ENCODE measurements at regions not wholly inside any gene's neighbourhood (a gene's known extent, or its start where the extent isn't known, plus 50 kb on each side); places are given as distances from the start of the nearest gene placed in this dataset.

DNA sequence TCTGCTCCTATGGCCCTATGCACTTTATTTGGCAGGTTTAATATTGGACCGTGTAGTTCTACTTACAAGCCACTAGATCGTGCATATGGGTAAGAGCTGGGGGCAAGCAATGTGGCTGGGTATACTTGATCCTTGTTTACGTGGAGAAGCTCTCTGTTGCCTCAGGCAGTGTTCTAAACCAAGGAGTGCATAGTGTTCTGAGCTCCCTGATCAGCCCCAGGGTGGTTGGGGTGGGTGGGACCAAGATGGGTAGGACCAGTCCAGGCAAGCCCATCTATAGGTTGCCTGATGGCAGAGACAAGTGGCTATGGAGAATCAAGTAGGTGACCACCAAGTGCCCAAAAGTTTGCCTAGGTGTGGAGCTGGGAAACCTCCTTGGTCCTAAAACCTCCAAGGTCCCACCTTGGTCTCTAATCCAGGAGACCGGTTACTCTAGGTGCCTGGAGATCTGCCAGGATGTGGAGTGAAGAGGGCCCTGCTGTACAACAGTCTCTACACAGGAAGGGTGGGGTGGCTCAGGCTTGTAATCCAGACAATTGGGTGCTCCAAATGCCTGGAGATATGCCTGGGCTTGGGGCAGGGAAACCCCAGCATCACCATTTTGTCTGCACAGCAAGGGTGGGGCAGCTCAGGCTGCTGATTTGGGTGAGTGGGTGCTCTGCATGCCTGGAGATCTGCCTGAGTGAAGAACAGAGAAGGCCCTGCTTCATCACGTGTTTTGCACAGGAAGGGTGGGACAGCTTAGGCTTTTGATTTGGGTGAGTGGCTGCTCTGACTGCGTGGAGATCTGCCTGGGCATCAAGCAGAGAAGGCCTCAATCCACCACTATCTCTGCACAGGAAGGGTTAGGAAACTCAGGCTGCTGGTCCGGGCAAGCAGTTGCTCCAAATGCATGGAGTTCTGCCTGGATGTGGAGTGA lies 659.8 kb downstream of the TLE4 start:
- no peak for TF ChIP-seq POLR2A (IDR thresholded peaks at IDR 0.05; ENCODE audit: low read depth, low read length)
- DNase-seq (ENCODE audit: insufficient read length, low spot score) (no peak), FAIRE-seq (peak; percentile 58)

DNA sequence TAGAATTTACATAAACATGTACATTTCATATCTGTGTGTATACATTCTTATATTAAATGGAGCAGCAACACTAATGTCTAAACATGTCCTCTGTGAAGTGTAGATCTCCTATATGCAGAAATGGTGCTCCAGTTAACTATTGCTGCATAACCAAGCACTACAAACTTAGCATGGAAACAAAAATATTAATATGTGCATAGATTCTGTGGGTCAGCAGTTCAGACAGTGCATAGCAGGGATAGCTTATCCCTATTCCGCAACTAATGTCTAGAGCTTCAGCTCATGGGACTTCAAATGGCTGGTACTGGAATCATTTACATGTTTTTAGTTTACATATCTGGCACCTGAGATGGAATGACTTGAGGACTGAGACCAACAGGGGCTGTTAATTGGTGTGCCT lies 652.1 kb downstream of the TLE4 start:
- no peak for DNase-seq (ENCODE audit: insufficient read length, low spot score)
- TF ChIP-seq POLR2A (IDR thresholded peaks at IDR 0.05; ENCODE audit: low read depth, low read length) = no peak
- peak; percentile 60 for FAIRE-seq

DNA sequence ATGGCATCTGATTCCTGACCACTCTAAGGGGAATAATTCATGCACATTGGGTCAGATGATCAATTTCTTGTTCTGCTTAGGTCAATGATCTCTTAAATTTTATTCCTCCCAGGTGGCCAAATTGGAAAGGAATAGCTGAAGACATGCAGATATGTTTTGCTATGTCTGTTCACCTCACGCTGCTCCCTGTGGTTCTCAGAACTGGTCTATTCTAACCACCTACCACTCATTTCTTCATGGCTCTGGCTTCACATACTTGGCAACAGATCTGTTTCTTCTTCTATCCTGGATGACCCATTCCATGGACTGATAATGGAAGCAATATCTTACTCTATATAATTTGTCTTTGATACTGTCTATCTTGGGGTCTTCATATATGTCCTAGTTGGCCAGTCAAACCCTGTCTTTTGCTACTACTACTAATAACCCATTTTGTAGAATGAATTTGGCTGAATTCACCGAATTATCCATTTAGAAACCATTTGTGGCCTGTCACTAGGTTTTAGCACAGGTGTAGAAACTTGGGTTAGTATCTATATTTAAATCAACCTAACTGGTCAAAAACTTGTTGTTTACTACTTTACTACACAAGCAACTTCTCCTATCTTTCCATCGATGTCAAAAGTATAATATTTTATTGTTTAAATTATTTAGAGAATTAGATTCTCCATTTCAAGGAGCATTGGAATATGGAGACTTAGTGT lies 650.9 kb downstream of the TLE4 start:
- no peak for TF ChIP-seq POLR2A (IDR thresholded peaks at IDR 0.05; ENCODE audit: low read depth, low read length)
- no peak for FAIRE-seq

GRCh38 chr9:80218328-80218727 lies 646.6 kb downstream of the TLE4 start:
- FAIRE-seq = no peak
- no peak for DNase-seq (ENCODE audit: insufficient read length, low spot score)
- TF ChIP-seq POLR2A (IDR thresholded peaks at IDR 0.05; ENCODE audit: low read depth, low read length) = no peak

More for the DNA sequence above, 650.9 kb downstream of the TLE4 start:
- no peak for DNase-seq (ENCODE audit: insufficient read length, low spot score)

DNA sequence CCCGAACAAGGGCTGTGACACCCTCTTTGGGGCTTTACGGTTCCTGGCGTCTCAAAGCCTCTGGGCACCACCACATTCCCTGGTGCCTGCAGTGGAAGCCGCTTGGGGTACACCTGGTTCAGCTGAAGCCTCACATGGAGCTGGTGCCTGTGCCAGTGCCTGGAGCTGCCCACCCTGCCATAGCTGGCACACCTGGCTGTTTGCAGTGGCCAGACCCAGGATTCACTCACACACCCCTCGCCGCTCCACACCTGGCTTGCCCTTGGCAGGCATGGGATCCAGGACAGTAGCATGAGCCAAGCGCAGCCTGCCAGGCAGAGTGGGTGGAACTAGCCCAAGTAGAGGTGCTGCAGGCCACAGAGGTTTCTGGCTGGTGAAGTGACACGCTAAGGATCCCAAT lies 641.8 kb downstream of the TLE4 start:
- no peak for TF ChIP-seq POLR2A (IDR thresholded peaks at IDR 0.05; ENCODE audit: low read depth, low read length)
- DNase-seq (ENCODE audit: insufficient read length, low spot score) (no peak), FAIRE-seq (no peak)

- FAIRE-seq = peak; percentile 43
- no peak for DNase-seq (ENCODE audit: insufficient read length, low spot score)
- no peak for TF ChIP-seq POLR2A (IDR thresholded peaks at IDR 0.05; ENCODE audit: low read depth, low read length)
These were observed 636.9 kb downstream of the TLE4 start for GRCh38 chr9:80208696-80209095.

GRCh38 chr9:80204054-80204453 lies 632.3 kb downstream of the TLE4 start:
- no peak for DNase-seq (ENCODE audit: insufficient read length, low spot score)
- TF ChIP-seq POLR2A (IDR thresholded peaks at IDR 0.05; ENCODE audit: low read depth, low read length) = no peak
- FAIRE-seq = peak; percentile 15

DNA sequence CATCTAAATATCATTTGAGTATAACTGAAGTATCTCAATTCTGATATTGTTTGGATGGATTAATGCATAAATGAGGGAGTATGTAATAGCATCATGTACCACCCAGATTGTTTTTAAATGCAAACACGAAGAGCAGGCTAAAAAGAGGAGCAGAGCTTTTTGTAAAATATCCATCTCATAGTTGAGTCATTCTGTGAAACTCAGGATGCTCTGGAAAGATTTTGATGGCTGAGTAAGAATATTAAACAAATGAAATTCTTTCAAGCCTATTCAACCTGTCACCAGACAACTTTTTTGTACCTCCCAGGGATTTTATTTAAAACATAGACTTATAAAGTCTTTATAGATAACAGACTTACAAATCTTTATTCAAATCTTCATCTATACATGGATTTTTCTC lies 625.9 kb downstream of the TLE4 start:
- DNase-seq (ENCODE audit: insufficient read length, low spot score) (no peak), FAIRE-seq (peak; percentile 65)
- TF ChIP-seq POLR2A (IDR thresholded peaks at IDR 0.05; ENCODE audit: low read depth, low read length) = no peak

- FAIRE-seq = peak; percentile 41
- DNase-seq (ENCODE audit: insufficient read length, low spot score) = no peak
- TF ChIP-seq POLR2A (IDR thresholded peaks at IDR 0.05; ENCODE audit: low read depth, low read length) = no peak
These were observed 619.3 kb downstream of the TLE4 start for GRCh38 chr9:80191108-80191507.

GRCh38 chr9:80188579-80188978 lies 616.8 kb downstream of the TLE4 start:
- no peak for TF ChIP-seq POLR2A (IDR thresholded peaks at IDR 0.05; ENCODE audit: low read depth, low read length)
- DNase-seq (ENCODE audit: insufficient read length, low spot score) (no peak), FAIRE-seq (peak; percentile 48)

GRCh38 chr9:80185112-80185738 lies 613.5 kb downstream of the TLE4 start:
- TF ChIP-seq POLR2A (IDR thresholded peaks at IDR 0.05; ENCODE audit: low read depth, low read length) = no peak
- no peak for FAIRE-seq
- DNase-seq (ENCODE audit: insufficient read length, low spot score) = no peak

- DNase-seq (ENCODE audit: insufficient read length, low spot score) = no peak
- peak; percentile 20 for FAIRE-seq
- TF ChIP-seq POLR2A (IDR thresholded peaks at IDR 0.05; ENCODE audit: low read depth, low read length) = no peak
These were observed 606.2 kb downstream of the TLE4 start for GRCh38 chr9:80177949-80178480.

- FAIRE-seq = peak; percentile 88
- TF ChIP-seq POLR2A (IDR thresholded peaks at IDR 0.05; ENCODE audit: low read depth, low read length) = no peak
- peak; percentile 17 for DNase-seq (ENCODE audit: insufficient read length, low spot score)
These were observed 603.8 kb downstream of the TLE4 start for GRCh38 chr9:80175286-80176150.

All from H54 (cell line).